Femur (tissue), 1 donor: ENCODE measurements at regions not wholly inside any gene's neighbourhood (a gene's known extent, or its start where the extent isn't known, plus 50 kb on each side); places are given as distances from the start of the nearest gene placed in this dataset.
A peak's percentile ranks its signal among the peaks of the same experiment; 100 is the strongest.

ENCODE experiments used
- DNase-seq: peaks from one replicate; pipeline ENCODE4 v3.0.0-alpha.2; 2017

DNA sequence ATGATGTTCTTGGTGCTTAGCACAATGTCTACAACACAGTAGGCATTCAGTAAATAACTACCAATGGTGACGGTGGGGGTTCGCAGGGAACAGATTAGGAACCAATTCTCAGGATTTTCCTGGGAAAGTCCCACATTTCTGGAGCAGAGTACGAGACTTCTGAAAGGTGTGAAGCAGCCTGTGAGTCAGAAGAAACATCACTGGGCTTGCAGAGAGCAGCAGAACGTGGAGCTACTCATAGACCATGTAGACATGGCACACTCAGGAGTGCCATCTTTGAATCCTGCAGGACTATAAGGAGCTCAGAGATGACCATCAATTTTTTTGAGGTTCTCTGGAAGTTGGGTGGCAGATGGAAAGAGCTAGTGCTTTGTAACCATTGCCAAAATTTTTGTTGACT is 106.6 kb upstream of the ANKRD55 start:
- DNase-seq: no peak

DNA sequence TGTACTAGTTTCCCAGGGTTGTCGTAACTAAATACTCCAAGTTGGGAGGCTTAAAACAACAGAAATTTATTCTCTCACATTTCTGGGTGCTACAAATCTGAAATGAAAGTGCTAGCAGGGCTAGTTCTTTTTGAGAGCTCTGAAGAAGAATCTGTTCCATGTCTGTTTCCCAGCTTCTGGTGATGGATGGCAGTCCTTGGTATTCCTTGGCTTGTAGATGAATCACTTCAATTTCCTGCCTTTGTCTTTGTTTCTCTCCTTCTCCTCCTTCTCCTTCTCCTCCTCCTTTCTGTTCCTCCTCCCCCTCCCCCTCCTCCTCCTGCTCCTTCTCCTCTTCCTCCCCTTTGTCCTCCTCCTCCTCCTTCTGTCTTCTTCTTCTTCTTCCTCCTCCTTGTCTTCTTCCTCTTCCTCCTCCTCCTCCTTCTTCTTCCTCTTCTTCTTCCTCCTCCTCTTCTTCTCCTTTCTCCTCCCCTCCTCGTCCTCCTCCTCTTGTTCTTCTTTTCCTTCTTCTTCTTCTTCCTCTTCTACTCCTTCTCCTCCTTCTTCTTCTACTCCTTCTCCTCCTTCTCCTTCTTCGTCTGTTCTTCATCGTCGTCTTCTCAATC is 104.7 kb upstream of the ANKRD55 start:
- no peak for DNase-seq

DNA sequence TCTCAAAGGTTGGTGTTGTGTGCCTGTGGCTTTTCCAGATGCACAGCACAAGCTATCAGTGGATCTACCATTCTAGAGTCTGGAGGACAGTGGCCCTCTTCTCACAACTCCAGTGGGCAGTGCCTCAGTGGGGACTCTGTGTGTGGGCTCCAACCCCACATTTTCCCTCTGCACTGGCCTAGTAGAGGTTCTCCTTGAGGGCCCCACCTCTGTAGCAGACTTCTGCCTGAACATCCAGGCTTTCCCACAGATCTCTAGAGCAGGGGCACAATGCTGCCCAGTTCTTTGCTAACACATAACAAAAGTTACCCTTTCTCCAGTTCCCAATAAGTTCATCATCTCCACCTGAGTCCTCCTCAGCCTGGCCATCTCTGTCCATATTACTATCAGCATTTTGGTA is 102.1 kb upstream of the ANKRD55 start:
- no peak for DNase-seq

DNA sequence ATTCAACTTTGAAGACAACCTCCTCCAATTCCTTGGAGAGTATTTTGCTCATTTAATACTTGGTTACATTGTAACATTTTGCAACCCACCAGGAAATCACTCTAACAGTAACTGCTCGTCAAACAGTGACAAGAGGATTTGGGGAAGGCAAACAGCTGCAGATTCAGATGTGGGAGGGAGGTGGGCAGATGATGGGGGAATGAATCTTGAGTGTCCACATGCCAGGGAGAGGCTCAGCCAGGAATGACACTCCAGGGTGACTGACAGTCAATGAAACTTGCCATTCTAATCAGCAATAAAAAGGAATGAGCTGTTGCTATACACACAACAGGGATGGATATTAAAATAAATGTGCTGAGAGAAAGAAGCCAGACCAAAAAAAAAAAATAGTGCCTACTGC is 97.7 kb upstream of the ANKRD55 start:
- DNase-seq: no peak

DNA sequence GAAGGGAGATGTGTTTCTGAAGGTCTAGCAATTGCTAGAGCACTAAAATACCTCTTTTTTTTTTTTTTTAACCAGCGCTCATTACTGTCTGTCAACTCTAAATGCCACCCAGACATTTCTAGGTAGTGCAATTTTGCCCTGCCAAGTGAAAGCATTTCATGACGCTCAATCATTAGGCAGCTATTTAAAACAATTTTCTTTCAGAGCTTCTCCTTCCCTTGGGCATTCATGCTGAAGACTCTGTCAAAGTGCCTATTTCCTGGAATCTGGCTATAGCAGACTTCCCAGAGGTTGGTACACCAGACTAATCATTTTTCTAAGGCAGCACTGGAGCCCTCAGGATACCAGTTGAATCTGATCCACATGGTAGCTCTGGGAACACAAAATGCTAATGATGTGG is 97.0 kb upstream of the ANKRD55 start:
- no peak for DNase-seq

DNA sequence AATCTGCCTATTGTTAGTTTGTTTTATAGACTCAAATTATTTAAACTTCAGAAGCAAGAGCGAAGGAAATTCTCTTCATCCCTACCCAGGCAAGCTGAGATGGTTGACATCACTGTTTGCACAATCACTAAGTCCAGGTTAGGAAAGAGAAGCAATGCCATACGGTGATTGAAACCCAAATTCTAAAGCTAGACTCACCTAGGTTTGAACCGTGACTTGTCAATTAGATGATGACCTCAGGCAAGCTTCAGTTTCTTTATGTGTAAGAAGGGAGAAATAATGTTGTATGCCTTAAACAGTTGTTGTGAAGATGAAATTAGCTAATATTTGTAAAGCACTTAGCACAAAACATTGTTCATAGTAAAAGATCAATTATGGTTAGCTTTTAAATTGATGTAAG is 96.5 kb upstream of the ANKRD55 start:
- DNase-seq: no peak

DNA sequence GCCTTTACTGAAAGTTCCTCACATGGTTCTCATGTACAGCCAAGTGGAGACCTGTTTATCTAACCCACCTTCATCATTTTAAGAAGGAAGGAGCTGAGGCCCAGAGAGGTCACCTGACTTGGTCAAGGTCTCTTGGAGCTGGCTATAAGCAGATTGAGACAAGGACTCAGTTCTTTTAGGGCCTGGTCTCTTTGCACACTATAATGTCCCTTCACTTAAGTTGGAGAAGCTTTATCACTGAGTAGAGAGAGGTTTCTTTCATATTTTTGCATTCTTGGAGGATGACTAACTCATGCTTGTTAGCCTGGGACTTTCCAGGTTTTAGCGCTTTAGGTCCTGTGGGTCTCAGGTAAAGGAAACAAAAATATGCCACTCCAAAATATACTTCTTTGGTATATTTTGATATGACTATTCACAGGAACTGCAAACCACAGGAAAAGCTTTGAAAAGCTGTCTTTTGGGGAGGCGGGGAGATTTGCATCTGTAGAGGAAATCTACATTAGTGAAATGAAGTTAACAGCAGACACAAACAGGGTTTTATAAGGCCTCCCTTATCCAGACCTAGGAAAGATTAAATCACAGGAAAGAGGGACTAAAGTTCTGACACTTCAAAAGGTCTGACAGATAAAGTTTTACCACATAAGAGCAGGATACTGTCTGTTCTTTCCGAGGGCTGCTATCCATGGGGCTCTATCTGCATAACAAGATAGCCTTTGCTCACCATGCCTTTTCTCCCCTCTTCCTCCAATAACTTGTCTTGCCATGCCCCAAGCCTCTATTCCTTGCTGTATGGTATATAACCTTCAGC is 95.8 kb upstream of the ANKRD55 start:
- DNase-seq: no peak

DNA sequence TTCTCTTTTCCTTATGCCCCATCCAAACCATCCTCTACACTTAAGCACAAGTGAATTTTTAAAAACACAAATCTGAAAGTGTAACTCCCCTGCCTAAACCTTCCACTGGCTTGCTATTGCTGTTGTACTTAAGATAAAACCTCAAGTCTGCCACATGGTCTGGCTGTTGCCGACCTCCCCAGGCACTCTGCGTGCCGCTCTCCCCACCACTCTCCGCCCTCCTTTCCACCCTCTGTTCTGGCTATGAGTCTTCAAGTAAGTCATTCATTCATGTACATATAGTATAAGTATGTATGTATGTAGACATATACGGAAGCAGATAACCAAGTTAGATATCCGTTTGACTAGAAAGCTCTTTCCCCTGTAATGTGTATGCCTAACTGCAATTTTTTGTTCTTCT is 94.7 kb upstream of the ANKRD55 start:
- DNase-seq: no peak

DNA sequence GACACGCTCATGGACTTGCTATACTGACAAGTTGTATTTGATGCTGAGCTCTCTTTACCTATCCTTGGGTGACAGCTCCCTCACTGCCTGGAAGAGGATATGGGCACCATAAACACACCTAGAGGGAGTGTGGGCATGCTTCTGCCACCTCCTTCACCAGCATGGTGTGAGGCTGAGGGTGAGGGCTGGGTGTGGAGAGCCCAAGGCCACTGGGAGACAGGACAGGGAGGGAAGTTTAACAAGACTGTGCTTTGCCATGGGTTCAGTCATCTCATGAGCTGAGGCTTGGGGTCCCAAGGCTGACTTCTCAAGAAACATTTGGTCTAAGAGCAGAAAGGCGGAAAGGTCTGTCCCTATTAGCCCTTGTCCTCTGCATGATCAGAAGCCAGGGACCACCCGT is 93.6 kb upstream of the ANKRD55 start:
- DNase-seq: no peak

DNA sequence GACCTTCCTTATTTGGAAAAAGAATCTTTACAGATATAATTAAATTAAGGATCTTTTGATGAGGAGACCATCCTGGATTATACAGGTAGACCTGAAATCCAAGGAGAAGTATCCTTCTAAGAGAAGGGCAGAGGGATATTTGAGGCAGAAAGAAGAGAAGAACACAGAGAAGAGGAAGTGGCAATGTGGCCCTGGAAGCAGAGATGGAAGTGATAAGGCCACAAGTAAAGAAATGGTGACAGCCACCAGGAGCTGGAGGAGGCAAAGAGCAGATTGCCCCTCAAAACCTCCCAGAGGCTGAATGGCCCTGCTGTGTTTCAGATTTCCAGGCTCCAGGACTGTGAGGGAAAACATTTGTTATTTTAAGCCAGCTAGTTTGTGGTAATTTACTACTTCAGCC is 93.0 kb upstream of the ANKRD55 start:
- DNase-seq: no peak

DNA sequence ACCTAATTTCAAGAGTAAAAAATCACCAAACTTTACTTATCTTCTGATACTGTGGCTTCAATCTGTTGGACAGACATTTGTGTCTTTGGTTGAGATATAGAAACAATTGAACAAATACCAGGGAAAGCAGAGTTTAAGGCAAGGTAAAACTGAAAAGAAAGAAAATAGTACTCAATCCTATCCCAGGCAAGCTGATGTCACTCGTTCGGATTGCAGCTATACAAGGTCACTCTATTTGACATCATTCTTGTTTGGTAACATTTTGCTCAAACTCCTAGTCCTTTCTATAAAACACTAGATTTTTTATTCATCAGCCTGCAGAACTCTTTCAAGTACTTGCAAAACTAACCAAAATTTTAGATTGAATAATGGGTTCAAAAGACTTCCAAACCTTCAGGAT is 91.9 kb upstream of the ANKRD55 start:
- DNase-seq: no peak

DNA sequence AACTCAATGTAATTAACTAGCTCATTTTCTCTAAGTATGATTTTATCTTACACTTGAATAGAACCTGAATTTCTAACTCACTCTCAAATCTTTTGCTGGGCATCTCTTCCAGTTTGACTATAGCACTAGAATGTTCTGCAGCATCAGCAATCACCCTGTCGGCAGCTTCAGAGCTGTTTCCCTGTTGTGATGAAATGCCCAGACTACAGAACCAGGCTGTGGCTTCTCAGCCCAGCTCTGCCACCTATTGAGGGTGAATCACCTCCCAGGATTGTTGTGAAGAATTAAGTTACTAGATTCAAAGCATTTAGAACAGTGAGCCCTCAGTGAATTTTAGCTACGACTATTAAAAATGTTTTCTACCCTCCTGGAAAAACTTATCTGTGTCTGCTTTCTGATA is 90.4 kb upstream of the ANKRD55 start:
- no peak for DNase-seq

DNA sequence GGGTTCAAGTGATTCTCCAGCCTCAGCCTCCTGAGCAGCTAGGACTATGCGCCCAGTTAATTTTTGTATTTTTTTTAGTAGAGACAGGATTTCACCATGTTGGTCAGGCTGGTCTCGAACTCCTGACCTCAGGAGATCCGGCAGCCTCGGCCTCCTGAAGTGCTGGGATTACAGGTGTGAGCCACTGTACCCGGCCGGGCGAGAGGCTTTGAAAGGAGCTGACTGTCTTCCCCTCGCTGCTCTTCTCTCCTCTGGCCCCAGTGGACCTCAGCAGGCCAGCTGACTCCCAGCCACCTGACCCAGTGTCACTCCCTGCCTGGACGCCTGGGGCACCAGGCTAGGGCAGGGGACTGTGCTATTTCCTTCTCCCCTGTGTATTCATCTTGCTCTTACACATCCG is 89.5 kb upstream of the ANKRD55 start:
- DNase-seq: no peak

DNA sequence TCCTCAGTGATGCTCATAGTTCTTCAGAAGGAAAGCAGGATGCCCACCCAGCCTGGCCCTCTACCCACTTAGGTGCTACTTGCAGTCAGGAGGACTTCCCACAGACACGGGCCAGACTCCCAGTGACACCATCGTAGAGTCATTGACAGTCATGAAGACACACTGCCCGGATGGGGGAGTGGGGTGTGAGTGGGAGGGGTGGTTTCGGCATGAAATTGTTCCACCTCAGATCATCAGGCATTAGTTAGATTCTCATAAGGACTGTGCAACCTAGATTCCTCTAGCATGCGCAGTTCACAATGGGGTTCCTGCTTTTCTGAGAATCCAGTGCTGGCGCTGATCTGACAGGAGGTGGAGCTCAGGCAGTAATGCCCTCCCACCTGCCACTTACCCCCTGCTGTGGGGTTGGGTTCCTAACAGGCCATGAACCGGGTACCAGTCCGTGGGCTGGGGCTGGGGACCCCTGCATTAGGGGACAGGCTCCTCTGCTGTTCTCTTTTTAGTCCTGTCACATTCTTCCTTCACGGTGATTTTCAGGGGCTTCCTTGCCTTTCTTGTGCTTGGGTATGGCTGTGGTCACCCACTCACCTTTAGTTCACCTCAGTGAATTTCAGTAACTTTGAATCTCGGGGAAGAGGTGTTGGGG is 88.2 kb upstream of the ANKRD55 start:
- no peak for DNase-seq

DNA sequence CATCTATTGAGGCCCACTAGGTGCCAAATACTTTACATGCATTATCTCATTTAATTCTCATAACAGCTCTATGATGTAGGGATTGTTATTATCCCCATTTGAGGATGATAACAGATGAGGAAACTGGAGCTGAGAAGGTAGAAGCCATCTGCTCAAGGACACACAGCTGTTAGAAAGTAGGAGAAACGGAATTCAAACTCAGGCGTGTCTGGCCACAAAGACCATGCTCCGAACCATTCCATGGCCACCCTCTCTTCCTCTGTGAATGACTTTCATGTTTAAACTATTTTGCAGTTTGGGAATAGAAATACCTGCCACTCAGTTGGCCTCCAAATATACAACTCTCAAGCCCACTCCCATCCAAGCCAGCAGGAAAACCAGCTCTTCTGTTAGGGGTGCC is 87.6 kb upstream of the ANKRD55 start:
- DNase-seq: no peak

DNA sequence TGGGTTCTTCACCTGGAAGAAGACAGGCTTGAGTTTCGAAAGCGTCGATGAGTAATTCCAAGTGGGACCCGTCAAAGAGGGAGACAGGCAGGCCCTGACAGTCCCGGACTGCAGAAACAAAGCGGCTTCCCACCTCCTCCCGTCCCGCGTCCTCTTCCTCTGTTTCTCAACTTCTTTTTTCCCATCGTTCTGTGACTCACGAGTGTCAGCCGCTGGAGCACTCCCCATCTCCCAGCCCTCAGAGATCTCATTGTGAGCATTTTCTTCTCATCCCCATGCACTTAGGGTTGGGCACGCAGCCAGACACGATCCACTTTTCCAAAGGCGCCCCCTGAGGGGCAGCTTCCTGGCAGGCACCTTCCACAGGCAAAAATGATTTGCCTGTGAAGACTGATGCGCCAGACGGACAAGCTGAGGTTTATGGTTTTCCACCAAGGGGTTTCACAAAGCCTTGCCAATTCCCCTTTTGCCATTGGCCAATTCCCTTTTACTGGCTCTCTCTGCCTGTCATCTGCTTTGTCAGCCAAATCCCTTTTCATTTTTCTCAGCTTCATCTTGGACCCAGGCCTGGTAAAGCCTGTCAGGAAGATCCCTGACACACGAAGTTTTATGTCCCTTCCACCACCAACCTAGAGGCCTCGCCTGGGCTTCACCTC is 86.5 kb upstream of the ANKRD55 start:
- DNase-seq: peak; percentile 69

DNA sequence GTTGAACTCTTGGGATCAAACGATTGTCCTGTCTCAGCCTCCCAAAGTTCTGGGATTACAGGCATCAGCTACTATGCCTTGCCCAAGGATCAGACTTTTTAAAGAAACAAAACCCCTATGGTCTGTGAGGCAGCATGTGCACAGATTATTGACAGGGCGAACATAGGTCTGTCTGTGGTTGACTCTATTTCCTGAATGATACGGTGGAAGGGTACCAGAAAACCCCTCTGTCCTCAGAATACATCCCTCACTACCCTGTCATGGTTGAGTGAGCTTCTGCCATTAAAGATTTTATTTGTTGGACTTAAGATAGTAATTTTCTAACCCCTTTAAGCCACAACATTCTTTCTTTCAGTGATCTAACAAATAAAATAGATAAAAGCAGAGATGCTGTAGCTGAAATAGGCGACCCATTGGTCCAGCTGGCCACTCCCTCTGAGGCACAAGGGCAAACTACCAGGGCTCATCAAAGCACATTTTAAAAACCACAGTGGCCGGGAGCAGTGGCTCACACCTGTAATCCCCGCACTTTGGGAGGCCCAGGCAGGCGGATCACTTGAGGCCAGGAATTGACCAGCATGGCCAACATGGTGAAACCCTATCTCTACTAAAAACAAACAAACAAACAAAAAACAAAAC is 84.9 kb upstream of the ANKRD55 start:
- no peak for DNase-seq

DNA sequence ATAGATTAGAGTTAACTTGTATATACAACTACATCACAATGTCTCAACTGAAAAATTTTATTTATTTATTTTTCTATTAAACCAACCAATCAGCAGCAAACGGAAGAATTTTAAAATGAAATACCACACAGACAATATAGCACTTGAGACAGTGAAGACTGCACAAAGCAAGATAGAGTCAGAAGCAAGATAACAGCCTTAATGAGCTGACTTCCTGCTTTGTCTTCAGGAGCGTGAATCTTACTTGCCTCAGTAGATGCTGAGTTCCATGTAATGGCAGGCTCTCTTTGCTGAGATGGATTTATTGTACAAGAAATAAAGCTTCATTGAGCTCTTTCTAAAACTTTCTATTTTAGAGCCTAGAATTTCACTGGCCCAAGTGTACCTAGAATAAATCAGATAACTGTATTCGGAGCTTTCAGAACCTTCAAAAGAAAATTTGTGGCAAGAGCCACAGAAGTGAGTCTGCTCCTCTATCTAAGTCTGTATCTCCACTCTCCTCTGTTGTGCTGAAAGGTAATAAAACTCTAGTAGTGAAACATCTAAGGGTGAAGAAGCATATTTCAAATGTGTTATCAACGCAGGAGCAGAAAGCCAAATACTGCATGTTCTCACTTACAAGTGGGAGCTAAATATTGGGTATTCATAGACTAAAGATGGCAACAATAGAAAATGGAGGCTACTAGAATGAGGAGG is 83.3 kb upstream of the ANKRD55 start:
- no peak for DNase-seq

DNA sequence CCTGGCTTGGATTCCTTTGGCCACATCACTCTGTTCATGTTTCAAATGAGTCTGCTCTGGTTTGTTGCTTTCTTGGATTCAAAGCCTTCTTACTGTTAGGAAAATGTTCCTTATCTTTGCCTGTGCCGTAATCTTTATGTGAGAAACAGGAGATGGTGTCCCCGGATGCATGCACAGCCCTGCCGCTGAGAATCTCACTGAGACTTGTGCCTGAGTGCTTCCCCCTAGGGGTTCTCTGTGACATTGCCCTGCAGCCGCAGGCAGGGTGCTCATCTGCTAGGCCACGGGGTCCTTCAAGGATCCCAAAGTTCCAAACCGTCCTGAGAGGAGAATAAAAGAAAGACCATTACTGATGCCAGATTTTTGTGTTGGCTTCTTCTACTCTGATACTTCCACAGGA is 81.4 kb upstream of the ANKRD55 start:
- no peak for DNase-seq

DNA sequence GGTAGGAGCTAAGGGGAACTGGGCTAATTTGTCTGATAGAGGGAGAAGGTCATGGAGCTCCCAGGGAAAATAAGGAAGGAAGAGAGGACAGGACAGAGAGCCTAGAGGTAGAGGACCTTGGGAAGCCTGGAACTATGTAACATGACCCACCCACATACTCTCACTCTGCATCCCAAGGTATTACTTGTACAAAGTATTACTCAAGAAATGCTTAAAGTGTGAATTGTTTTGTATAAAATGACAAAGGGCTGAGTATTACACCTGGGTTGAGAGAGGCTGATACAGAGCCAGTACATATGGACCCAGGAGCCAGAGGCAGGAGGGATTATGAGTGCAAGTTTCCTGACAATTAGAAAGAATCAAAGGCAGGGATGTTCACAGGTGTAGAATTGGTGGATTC is 80.5 kb upstream of the ANKRD55 start:
- DNase-seq: no peak

DNA sequence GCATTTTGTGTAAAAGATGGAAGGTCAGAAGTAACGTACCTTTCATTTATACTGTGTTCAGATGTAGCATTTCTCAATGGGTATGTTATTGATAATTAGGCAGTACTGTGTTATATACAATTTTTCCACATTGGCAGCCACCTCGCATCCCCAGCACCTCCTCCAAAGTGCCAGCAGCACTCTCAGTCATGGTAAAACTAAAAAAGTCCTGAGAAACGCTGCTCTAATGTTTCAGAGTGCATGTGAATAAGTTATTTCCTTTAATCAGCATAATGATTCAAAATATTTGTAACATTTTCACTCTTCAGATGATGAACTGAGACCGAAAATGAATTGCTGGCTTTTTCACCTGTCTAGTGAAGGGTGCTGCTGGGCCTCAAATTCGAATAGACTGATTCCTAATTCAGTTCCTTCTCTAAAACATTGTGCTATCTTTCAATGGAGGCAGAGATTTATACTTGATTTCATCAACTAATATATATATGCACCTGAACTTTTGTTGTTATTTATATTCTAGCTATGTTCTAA is 79.9 kb upstream of the ANKRD55 start:
- no peak for DNase-seq

DNA sequence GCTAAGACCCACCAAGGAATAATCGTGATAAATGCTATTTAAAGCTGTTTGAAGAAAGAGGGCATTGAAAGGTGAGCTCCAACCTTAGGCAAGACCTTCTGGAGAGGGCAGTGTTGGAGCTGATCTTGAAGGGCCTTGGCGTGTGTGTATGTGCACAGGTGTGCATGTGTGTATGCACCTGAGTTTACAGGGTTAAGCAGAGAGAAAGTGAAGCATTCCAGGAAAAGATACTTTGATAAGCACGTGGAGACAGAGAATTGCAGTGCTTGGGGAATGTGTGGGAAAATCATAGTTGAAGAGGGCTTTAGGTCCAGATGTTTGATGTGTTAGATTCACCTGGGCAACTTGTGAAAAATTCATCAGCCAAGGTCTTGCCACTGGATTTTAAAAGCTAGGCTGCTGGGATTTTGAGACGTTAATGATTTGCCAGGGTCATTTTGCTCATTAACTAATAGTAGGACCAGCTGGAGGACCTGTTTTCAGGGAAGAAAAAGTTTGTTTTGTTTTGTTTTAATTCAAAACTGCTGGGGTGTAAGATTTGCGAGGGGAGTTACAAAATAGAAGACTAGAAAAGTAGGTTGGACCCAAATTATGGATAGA is 78.3 kb upstream of the ANKRD55 start:
- no peak for DNase-seq
